ENCODE measurements at regions not wholly inside any gene's neighbourhood (a gene's known extent, or its start where the extent isn't known, plus 50 kb on each side); places are given as distances from the start of the nearest gene placed in this dataset.

GRCh38 chr9:115764645-115765044 lies 388.9 kb upstream of the PAPPA start:
- TF ChIP-seq SP1 (IDR thresholded peaks at IDR 0.05) (no peak), FOXA1 (IDR thresholded peaks at IDR 0.05) (no peak), FOXM1 (IDR thresholded peaks at IDR 0.05; ENCODE audit: borderline replicate concordance) (no peak), FOXK2 (IDR thresholded peaks at IDR 0.05) (no peak), TARDBP (IDR thresholded peaks at IDR 0.05) (no peak), NFRKB (IDR thresholded peaks at IDR 0.05) (no peak), BHLHE40 (IDR thresholded peaks at IDR 0.05; ENCODE audit: borderline replicate concordance) (no peak)

Measured in HEK293T (cell line).